SK-N-SH (cell line): ENCODE measurements at regions not wholly inside any gene's neighbourhood (a gene's known extent, or its start where the extent isn't known, plus 50 kb on each side); places are given as distances from the start of the nearest gene placed in this dataset.

Source experiments
- CTCF ChIP-seq: fragments of 200-600 bp; sonication (generic); IDR thresholded peaks from 2 replicates; pipeline ENCODE4 v1.6.1; 2017; ENCODE audit warnings: antibody characterized with exemption, mild to moderate bottlenecking, moderate library complexity
- EZH2phosphoT487 ChIP-seq: fragments of 200-600 bp; sonication (generic); IDR thresholded peaks from 2 replicates; pipeline ENCODE4 v1.6.1; 2017; ENCODE audit warnings: low read depth, mixed run types, mild to moderate bottlenecking, antibody characterized with exemption, moderate library complexity, borderline replicate concordance
- FOSL2 ChIP-seq: IDR thresholded peaks from 2 replicates; pipeline ENCODE4 v1.4.0; 2012; ENCODE audit warnings: low read depth, mild to moderate bottlenecking, moderate library complexity, borderline replicate concordance
- MAX ChIP-seq: IDR thresholded peaks from 2 replicates; pipeline ENCODE4 v1.4.0; 2012; ENCODE audit warnings: low read depth
- POLR2AphosphoS5 ChIP-seq: IDR thresholded peaks from 2 replicates; pipeline ENCODE4 v1.6.1; 2012; ENCODE audit warnings: low read depth, low read length
- RCOR1 ChIP-seq: fragments of 150-350 bp; IDR thresholded peaks from 2 replicates; pipeline ENCODE4 v1.6.1; 2017; ENCODE audit warnings: antibody characterized with exemption, low read length
- RFX5 ChIP-seq: IDR thresholded peaks from 2 replicates; pipeline ENCODE4 v1.6.1; 2012; ENCODE audit warnings: mild to moderate bottlenecking, improper control_type of control experiment, low read length
- RXRA ChIP-seq: IDR thresholded peaks from 2 replicates; pipeline ENCODE4 v1.4.0; 2012; ENCODE audit warnings: low read depth, mild to moderate bottlenecking, borderline replicate concordance
- SMC3 ChIP-seq: IDR thresholded peaks from 2 replicates; pipeline ENCODE4 v1.6.1; 2012; ENCODE audit warnings: low read depth, low read length, improper control_type of control experiment
- TAF1 ChIP-seq: IDR thresholded peaks from 2 replicates; pipeline ENCODE4 v1.6.1; 2012; ENCODE audit warnings: low read depth, mild to moderate bottlenecking, low read length, moderate library complexity, borderline replicate concordance

- TF ChIP-seq CTCF (no peak), RXRA (no peak), RFX5 (no peak), FOSL2 (no peak), SMC3 (no peak), MAX (no peak), POLR2AphosphoS5 (no peak), EZH2phosphoT487 (no peak), TAF1 (no peak), RCOR1 (no peak)
Measured at GRCh38 chr18:67139899-67140298, 376.6 kb downstream of the DSEL start.
